SK-N-MC (cell line): ENCODE measurements at regions not wholly inside any gene's neighbourhood (a gene's known extent, or its start where the extent isn't known, plus 50 kb on each side); places are given as distances from the start of the nearest gene placed in this dataset.

ENCODE experiments used
- EZH2 ChIP-seq: fragments of 200-600 bp; sonication (generic); IDR thresholded peaks from one replicate; pipeline ENCODE4 v1.6.1; 2017; ENCODE audit warnings: antibody characterized with exemption
- POLR2AphosphoS5 ChIP-seq: IDR thresholded peaks from 2 replicates; pipeline ENCODE4 v1.6.1; 2012; ENCODE audit warnings: mild to moderate bottlenecking, low read depth, low read length, borderline replicate concordance

- TF ChIP-seq POLR2AphosphoS5 (no peak), EZH2 (no peak)
Measured at GRCh38 chrX:41984628-41985027, 61.3 kb upstream of the CASK start.
